ENCODE measurements at regions not wholly inside any gene's neighbourhood (a gene's known extent, or its start where the extent isn't known, plus 50 kb on each side); places are given as distances from the start of the nearest gene placed in this dataset.

GRCh38 chr15:81813215-81813614, 232.6 kb downstream of the MEX3B start:
- Histone ChIP-seq H3K23me2 (ENCODE audit: insufficient read length, low read depth, low read length, poor library complexity, severe bottlenecking) (no peaks in the 10 kb centered on the region), H3K56ac (ENCODE audit: insufficient read length, low read depth, low read length) (no peak overlapping the region), H3K79me1 (ENCODE audit: insufficient read depth, low read depth, low read length, poor library complexity, severe bottlenecking) (no peaks in the 10 kb centered on the region), H3K14ac (ENCODE audit: insufficient read depth, low read length) (no peak overlapping the region), H4K5ac (ENCODE audit: insufficient read length, low read depth, low read length) (no peak overlapping the region), H2BK120ac (ENCODE audit: low read depth, low read length, poor library complexity, severe bottlenecking) (no peak overlapping the region), H3K4ac (ENCODE audit: low read depth, low read length) (no peak overlapping the region), H3K9ac (ENCODE audit: extremely low read depth, insufficient read length, low read length) (no peak overlapping the region), H4K91ac (ENCODE audit: insufficient read length, low read depth, low read length) (no peak overlapping the region), H2BK5ac (ENCODE audit: insufficient read length, low read length) (no peak overlapping the region), H3K18ac (ENCODE audit: insufficient read length, low read depth, low read length) (no peak overlapping the region), H2BK12ac (ENCODE audit: insufficient read length, low read depth, low read length) (no peak overlapping the region), H3K27me3 (ENCODE audit: insufficient read depth, low read length) (no peaks in the 10 kb centered on the region), H3K23ac (ENCODE audit: insufficient read length, low read depth, low read length) (no peak overlapping the region), H2AK5ac (ENCODE audit: insufficient read length, low read length) (no peak overlapping the region), H2BK15ac (ENCODE audit: low read depth, low read length) (no peak overlapping the region), H2BK20ac (ENCODE audit: low read depth, low read length, poor library complexity, severe bottlenecking) (no peak overlapping the region), H3K9me3 (ENCODE audit: control insufficient read depth, low read depth, low read length) (no peaks in the 10 kb centered on the region), H3K4me2 (ENCODE audit: insufficient read depth, insufficient read length, low read length) (no peak overlapping the region), H3K79me2 (ENCODE audit: insufficient read depth, low read length) (no peaks in the 10 kb centered on the region), H3K4me1 (ENCODE audit: insufficient read depth, low read length) (no peaks in the 10 kb centered on the region; the same call in none of the 2 replicates), H4K20me1 (ENCODE audit: control insufficient read depth, insufficient read depth, insufficient read length) (no peaks in the 10 kb centered on the region), H4K8ac (replicated peaks; ENCODE audit: insufficient read length, low read depth, low read length) (no peak overlapping the region), H3K27ac (ENCODE audit: insufficient read length, low read depth, low read length) (no peak overlapping the region), H2AFZ (ENCODE audit: low read length) (no peak overlapping the region), H3T11ph (ENCODE audit: low read length) (no peak overlapping the region)
- Mint-ChIP-seq H3K27me3 (ENCODE audit: low read depth) (no peaks in the 10 kb centered on the region), H3K36me3 (ENCODE audit: insufficient read depth in 1 of 3, low read depth in 3 of 3) (peaks cover 0 to 2% (median 0%) of the 10 kb centered on the region in 3 experiments; a peak in 1 of 7 replicates), H3K4me1 (peaks cover 2 to 14% of the 10 kb centered on the region in 2 experiments), H3K27ac (no peak overlapping the region), H3K4me3 (no peak overlapping the region), H3K9me3 (no peaks in the 10 kb centered on the region)
- TF ChIP-seq CTCF (conservative IDR thresholded peaks at IDR 0.05), result peak; percentile 76
- peak; percentile 69 for DNase-seq
- WGBS (ENCODE audit: extremely low coverage, insufficient read length, low lambda C conversion rate), result no CpG with 5 or more reads among the region's 3 CpGs

Data from H9 (cell line).